ENCODE measurements at regions not wholly inside any gene's neighbourhood (a gene's known extent, or its start where the extent isn't known, plus 50 kb on each side); places are given as distances from the start of the nearest gene placed in this dataset.

DNA sequence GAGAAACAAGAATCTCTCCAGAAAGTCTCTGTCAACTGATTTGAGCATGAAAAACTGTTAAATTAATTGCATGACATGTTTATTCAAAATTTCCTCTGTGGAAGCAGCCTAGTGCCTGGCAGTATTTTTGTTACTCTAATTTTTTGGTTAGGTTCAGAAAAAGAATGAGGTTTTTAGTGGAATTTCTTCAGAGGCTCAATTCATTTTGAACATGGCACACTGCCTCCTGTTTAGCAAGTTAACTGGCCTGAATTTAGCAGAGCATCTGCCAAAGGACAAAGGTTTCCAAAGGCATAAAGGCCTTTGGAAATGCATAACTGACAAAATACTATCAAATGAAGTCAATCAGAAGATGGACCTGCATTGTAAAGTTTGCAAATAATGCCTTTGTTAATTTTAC is 1326.5 kb downstream of the PLA2G4A start:
- H3K36me3 ChIP-seq (ENCODE audit: low read depth): no peaks in the 10 kb centered on the region
- DNase-seq (ENCODE audit: low spot score) (no peak), ATAC-seq (ENCODE audit: low read depth) (no peak)
- H3K4me3 ChIP-seq (ENCODE audit: severe bottlenecking): no peak overlapping the region
- TF ChIP-seq, protein P1, sequence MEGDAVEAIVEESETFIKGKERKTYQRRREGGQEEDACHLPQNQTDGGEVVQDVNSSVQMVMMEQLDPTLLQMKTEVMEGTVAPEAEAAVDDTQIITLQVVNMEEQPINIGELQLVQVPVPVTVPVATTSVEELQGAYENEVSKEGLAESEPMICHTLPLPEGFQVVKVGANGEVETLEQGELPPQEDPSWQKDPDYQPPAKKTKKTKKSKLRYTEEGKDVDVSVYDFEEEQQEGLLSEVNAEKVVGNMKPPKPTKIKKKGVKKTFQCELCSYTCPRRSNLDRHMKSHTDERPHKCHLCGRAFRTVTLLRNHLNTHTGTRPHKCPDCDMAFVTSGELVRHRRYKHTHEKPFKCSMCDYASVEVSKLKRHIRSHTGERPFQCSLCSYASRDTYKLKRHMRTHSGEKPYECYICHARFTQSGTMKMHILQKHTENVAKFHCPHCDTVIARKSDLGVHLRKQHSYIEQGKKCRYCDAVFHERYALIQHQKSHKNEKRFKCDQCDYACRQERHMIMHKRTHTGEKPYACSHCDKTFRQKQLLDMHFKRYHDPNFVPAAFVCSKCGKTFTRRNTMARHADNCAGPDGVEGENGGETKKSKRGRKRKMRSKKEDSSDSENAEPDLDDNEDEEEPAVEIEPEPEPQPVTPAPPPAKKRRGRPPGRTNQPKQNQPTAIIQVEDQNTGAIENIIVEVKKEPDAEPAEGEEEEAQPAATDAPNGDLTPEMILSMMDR (IDR thresholded peaks at IDR 0.05; ENCODE audit: poor library complexity, severe bottlenecking): no peak
- no peak overlapping the region for H3K27ac ChIP-seq (ENCODE audit: poor library complexity, severe bottlenecking)
- H3K27me3 ChIP-seq (ENCODE audit: insufficient read depth, poor library complexity, severe bottlenecking): no peaks in the 10 kb centered on the region
- H3K9me3 ChIP-seq (ENCODE audit: severe bottlenecking): no peaks in the 10 kb centered on the region
- no peaks in the 10 kb centered on the region for H3K4me1 ChIP-seq (ENCODE audit: insufficient read depth, poor library complexity, severe bottlenecking)

DNA sequence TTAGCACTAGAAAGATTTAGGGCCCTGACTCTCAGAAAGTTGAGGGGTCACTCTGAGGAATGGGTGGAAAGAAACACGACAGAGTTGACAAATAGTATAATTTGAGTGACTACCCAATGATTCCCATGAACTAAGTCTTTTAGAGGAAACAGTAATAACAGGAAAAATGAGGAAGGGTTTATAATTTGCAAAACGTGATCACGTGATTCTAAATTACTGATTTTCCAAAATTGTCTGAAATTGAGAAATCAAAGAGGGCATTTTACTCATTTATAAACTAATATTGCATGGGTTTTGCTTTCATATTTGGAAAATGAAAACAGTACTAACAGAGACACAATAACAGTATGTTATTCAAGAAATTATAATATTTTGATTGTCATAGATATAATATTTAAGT is 1335.7 kb downstream of the PLA2G4A start:
- Histone ChIP-seq H3K4me3 (ENCODE audit: severe bottlenecking) (no peak overlapping the region), H3K4me1 (ENCODE audit: insufficient read depth, poor library complexity, severe bottlenecking) (no peaks in the 10 kb centered on the region), H3K27ac (ENCODE audit: poor library complexity, severe bottlenecking) (no peak overlapping the region), H3K27me3 (ENCODE audit: insufficient read depth, poor library complexity, severe bottlenecking) (no peaks in the 10 kb centered on the region), H3K9me3 (ENCODE audit: severe bottlenecking) (no peaks in the 10 kb centered on the region), H3K36me3 (ENCODE audit: low read depth) (no peaks in the 10 kb centered on the region)
- DNase-seq (ENCODE audit: low spot score) (no peak), ATAC-seq (ENCODE audit: low read depth) (no peak)
- TF ChIP-seq, protein P1 (IDR thresholded peaks at IDR 0.05; ENCODE audit: poor library complexity, severe bottlenecking): no peak

DNA sequence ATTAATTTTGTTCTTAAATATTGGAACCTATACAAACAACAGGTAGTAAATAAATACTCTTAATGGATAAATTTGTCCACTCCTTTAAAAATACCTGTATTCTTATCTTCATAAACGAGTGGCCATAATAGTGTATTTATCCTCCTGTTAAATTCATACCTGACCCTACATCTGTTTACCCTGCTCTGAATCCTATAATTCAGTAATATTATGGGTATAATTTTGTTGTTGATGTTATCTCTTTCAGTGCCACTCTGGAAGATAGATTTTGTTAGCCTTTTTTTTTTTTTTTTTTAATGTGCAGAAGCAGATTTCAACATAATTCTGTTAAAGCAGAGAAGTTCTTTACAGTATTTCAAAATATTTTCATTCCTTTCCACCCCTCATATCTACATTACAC is 1337.9 kb downstream of the PLA2G4A start:
- TF ChIP-seq, protein P1 (IDR thresholded peaks at IDR 0.05; ENCODE audit: poor library complexity, severe bottlenecking): no peak
- no peak for ATAC-seq (ENCODE audit: low read depth)
- no peak overlapping the region for H3K4me3 ChIP-seq (ENCODE audit: severe bottlenecking)

DNA sequence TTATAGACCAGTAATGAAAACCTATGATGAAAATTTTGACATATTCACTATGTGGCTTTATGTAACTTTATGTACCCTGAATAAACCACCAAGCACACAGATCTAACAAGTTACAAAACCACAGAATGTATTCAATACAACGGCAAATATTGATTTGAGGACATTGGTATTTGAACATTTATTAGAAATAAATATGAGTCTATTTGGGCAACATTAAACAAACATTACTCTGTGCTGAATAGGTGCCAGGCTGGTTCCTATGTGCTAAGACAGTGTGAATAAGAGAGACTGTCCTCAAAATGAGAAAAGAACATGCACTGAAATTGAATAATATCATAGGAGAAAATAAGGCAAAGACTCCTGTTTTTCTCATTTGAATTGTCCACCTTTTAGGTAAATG is 1341.2 kb downstream of the PLA2G4A start:
- ATAC-seq (ENCODE audit: low read depth) (no peak), DNase-seq (ENCODE audit: low spot score) (no peak)
- Histone ChIP-seq H3K27ac (ENCODE audit: poor library complexity, severe bottlenecking) (no peak overlapping the region), H3K4me1 (ENCODE audit: insufficient read depth, poor library complexity, severe bottlenecking) (no peaks in the 10 kb centered on the region), H3K9me3 (ENCODE audit: severe bottlenecking) (no peaks in the 10 kb centered on the region), H3K36me3 (ENCODE audit: low read depth) (no peaks in the 10 kb centered on the region), H3K4me3 (ENCODE audit: severe bottlenecking) (no peak overlapping the region), H3K27me3 (ENCODE audit: insufficient read depth, poor library complexity, severe bottlenecking) (no peaks in the 10 kb centered on the region)
- TF ChIP-seq, protein P1 (IDR thresholded peaks at IDR 0.05; ENCODE audit: poor library complexity, severe bottlenecking): no peak

More for the DNA sequence above, 1337.9 kb downstream of the PLA2G4A start:
- DNase-seq (ENCODE audit: low spot score): no peak
- H3K9me3 ChIP-seq (ENCODE audit: severe bottlenecking): no peaks in the 10 kb centered on the region
- H3K27me3 ChIP-seq (ENCODE audit: insufficient read depth, poor library complexity, severe bottlenecking): no peaks in the 10 kb centered on the region
- H3K27ac ChIP-seq (ENCODE audit: poor library complexity, severe bottlenecking): no peak overlapping the region
- no peaks in the 10 kb centered on the region for H3K36me3 ChIP-seq (ENCODE audit: low read depth)
- no peaks in the 10 kb centered on the region for H3K4me1 ChIP-seq (ENCODE audit: insufficient read depth, poor library complexity, severe bottlenecking)

DNA sequence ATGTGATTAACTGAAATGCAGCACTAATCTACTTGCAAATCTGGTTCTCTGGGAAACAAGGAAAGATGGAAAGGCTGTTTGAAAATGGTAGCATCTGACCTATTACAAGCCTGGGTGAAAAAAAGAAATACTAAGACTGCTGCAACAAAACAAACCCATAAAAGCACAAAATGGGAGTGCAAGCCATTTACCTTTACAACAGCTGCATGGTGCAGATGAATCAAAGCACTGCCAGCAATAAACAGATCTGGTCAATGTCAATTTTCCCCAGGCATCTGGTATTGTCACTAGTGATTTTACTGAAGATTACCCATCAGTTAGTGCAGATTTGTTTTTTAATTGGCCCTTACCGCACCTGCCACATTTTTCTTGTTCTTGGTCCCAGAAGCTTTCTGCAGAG is 1341.7 kb downstream of the PLA2G4A start:
- Histone ChIP-seq H3K9me3 (ENCODE audit: severe bottlenecking) (no peaks in the 10 kb centered on the region), H3K4me1 (ENCODE audit: insufficient read depth, poor library complexity, severe bottlenecking) (no peaks in the 10 kb centered on the region), H3K27me3 (ENCODE audit: insufficient read depth, poor library complexity, severe bottlenecking) (no peaks in the 10 kb centered on the region), H3K4me3 (ENCODE audit: severe bottlenecking) (no peak overlapping the region), H3K36me3 (ENCODE audit: low read depth) (no peaks in the 10 kb centered on the region), H3K27ac (ENCODE audit: poor library complexity, severe bottlenecking) (no peak overlapping the region)
- no peak for DNase-seq (ENCODE audit: low spot score)
- ATAC-seq (ENCODE audit: low read depth): no peak
- TF ChIP-seq, protein P1 (IDR thresholded peaks at IDR 0.05; ENCODE audit: poor library complexity, severe bottlenecking): no peak
